HCT116 (cell line): ENCODE measurements at regions not wholly inside any gene's neighbourhood (a gene's known extent, or its start where the extent isn't known, plus 50 kb on each side); places are given as distances from the start of the nearest gene placed in this dataset.

ENCODE experiments used
- ATAC-seq: fragments of 200-7000 bp; cut with Tn5 transposase; 2 replicates; pipeline ENCODE4 v1.9.1; 2020; ENCODE audit warnings: mild to moderate bottlenecking, moderate library complexity
- BruUV-seq: library from RNA; stranded (reverse); fragments of 400-500 nt; replicated peaks from 2 replicates; lab custom pipeline; 2021; lab: Mats Ljungman, UMichigan
- CTCF ChIA-PET: fragments of 300-600 bp; sonication (Branson Sonifier 250); formaldehyde crosslinking; loops from one replicate; lab custom pipeline; 2021; ENCODE audit warnings: antibody characterized with exemption; lab: Charles Lee
- POLR2A ChIA-PET: fragments of 300-600, 350-600 bp; sonication (Branson Sonifier 250); formaldehyde crosslinking; loops from one replicate; lab custom pipeline; 2021; ENCODE audit warnings: antibody characterized with exemption; lab: Charles Lee
- RAD21 ChIA-PET, 2 experiments: fragments of 300-600 bp; sonication (Branson Sonifier 250); formaldehyde crosslinking; loops; one replicate each; lab custom pipeline; 2023; ENCODE audit warnings: low total read pairs in 2 of 2; ENCODE audit not compliant: uncharacterized antibody in 2 of 2, unreplicated experiment in 2 of 2, low non-redundant PET in 1 of 2; lab: Charles Lee
- DNase-seq: peaks from one replicate; pipeline ENCODE4 v3.0.0-alpha.2; 2010; ENCODE audit warnings: low read depth, low spot score
- H2AFZ ChIP-seq: fragments of 200-600 bp; shearing (Covaris generic), sonication (generic); 2 replicates; pipeline ENCODE4 v1.6.1; 2017; ENCODE audit warnings: low read depth, mixed run types, mixed read lengths, antibody characterized with exemption, low read length; ENCODE audit not compliant: poor library complexity, severe bottlenecking
- H3K27ac ChIP-seq: 2 replicates; pipeline ENCODE4 v1.5.1; 2012; ENCODE audit warnings: low read depth, low read length
- H3K27me3 ChIP-seq: fragments of 200-600 bp; sonication (generic); 2 replicates; pipeline ENCODE4 v1.6.1; 2016; ENCODE audit warnings: mixed run types, low read length, mixed read lengths; ENCODE audit not compliant: insufficient read depth
- H3K36me3 ChIP-seq, 2 experiments: fragments of 200-500 bp in 1 of 2; fragments of 200-600 bp in 1 of 2; sonication (Bioruptor generic) in 1 of 2; sonication (generic) in 1 of 2; 2 replicates each; pipeline versions ENCODE4 v1.5.1 to v1.6.1; 2014 to 2016; ENCODE audit warnings: low read length in 2 of 2, inconsistent platforms in 1 of 2, mixed read lengths in 1 of 2, mixed run types in 1 of 2; ENCODE audit not compliant: insufficient read depth in 2 of 2, control insufficient read depth in 1 of 2
- H3K4me1 ChIP-seq, 2 experiments: fragments of 200-600 bp in 1 of 2; sonication (generic) in 1 of 2; 2 replicates each; pipeline versions ENCODE4 v1.5.1 to v1.6.1; 2012 to 2017; ENCODE audit warnings: low read length in 2 of 2, inconsistent platforms in 1 of 2, mild to moderate bottlenecking in 1 of 2, mixed read lengths in 1 of 2, mixed run types in 1 of 2, moderate library complexity in 1 of 2; ENCODE audit not compliant: insufficient read depth in 2 of 2, control insufficient read depth in 1 of 2
- H3K4me2 ChIP-seq: fragments of 200-600 bp; sonication (generic); 2 replicates; pipeline ENCODE4 v1.6.1; 2017; ENCODE audit warnings: mixed run types, low read length, mixed read lengths
- H3K4me3 ChIP-seq, 2 experiments: fragments of 200-600 bp in 1 of 2; sonication (generic) in 1 of 2; replicated peaks in 1 of 2; 2 replicates each; pipeline ENCODE4 v1.5.1; 2011 to 2016; ENCODE audit warnings: low read length in 2 of 2, control low read depth in 1 of 2, low read depth in 1 of 2, mild to moderate bottlenecking in 1 of 2, mixed read lengths in 1 of 2, mixed run types in 1 of 2
- H3K79me2 ChIP-seq: fragments of 200-600 bp; sonication (generic); 2 replicates; pipeline ENCODE4 v1.6.1; 2017; ENCODE audit warnings: mild to moderate bottlenecking, mixed run types, low read length, moderate library complexity, mixed read lengths; ENCODE audit not compliant: insufficient read depth
- H3K9ac ChIP-seq: fragments of 200-600 bp; sonication (generic); 2 replicates; pipeline ENCODE4 v1.6.1; 2016; ENCODE audit warnings: low read length, mixed read lengths
- H3K9me2 ChIP-seq: fragments of 200-600 bp; sonication (generic), shearing (Covaris generic); 2 replicates; pipeline ENCODE4 v1.6.1; 2017; ENCODE audit warnings: mixed run types, mild to moderate bottlenecking, moderate library complexity; ENCODE audit not compliant: insufficient read depth
- H3K9me3 ChIP-seq, 2 experiments: fragments of 200-500 bp in 1 of 2; fragments of 200-600 bp in 1 of 2; sonication (Bioruptor generic) in 1 of 2; sonication (generic) in 1 of 2; 2 replicates each; pipeline ENCODE4 v1.6.1; 2014 to 2017; ENCODE audit warnings: low read length in 2 of 2, mixed read lengths in 2 of 2, inconsistent platforms in 1 of 2, low read depth in 1 of 2, mild to moderate bottlenecking in 1 of 2, mixed run types in 1 of 2, moderate library complexity in 1 of 2; ENCODE audit not compliant: control insufficient read depth in 1 of 2, insufficient read depth in 1 of 2
- H4K20me1 ChIP-seq: fragments of 200-600 bp; sonication (generic), shearing (Covaris generic); 2 replicates; pipeline ENCODE4 v1.6.1; 2017; ENCODE audit warnings: mixed run types, mild to moderate bottlenecking, moderate library complexity; ENCODE audit not compliant: insufficient read depth
- ATF3 ChIP-seq: IDR thresholded peaks from 2 replicates; pipeline ENCODE4 v1.6.1; 2012
- CBX3 ChIP-seq: IDR thresholded peaks from 2 replicates; pipeline ENCODE4 v1.6.1; 2012; ENCODE audit warnings: low read depth
- CEBPB ChIP-seq: IDR thresholded peaks from 2 replicates; pipeline ENCODE4 v1.6.1; 2012; ENCODE audit warnings: low read depth
- CTCF ChIP-seq, 3 experiments: fragments of 200-600 bp in 1 of 3; sonication (generic) in 1 of 3; IDR thresholded peaks in 2 of 3; conservative IDR thresholded peaks in 1 of 3; 2 replicates each; pipeline ENCODE4 v1.5.1; 2012 to 2017; ENCODE audit warnings: low read depth in 2 of 3, low read length in 2 of 3, antibody characterized with exemption in 1 of 3, borderline replicate concordance in 1 of 3, control low read depth in 1 of 3, mild to moderate bottlenecking in 1 of 3, mixed read lengths in 1 of 3, mixed run types in 1 of 3, moderate library complexity in 1 of 3; ENCODE audit not compliant: insufficient read depth in 1 of 3
- EGR1 ChIP-seq: IDR thresholded peaks from 2 replicates; pipeline ENCODE4 v1.6.1; 2012; ENCODE audit warnings: low read depth
- ELF1 ChIP-seq: IDR thresholded peaks from 2 replicates; pipeline ENCODE4 v1.6.1; 2012; ENCODE audit warnings: low read depth, borderline replicate concordance
- EZH2 ChIP-seq: fragments of 200-600 bp; sonication (generic); IDR thresholded peaks from 2 replicates; pipeline ENCODE4 v1.6.1; 2017; ENCODE audit warnings: antibody characterized with exemption, mixed run types
- FOSL1 ChIP-seq: IDR thresholded peaks from 2 replicates; pipeline ENCODE4 v1.6.1; 2012; ENCODE audit warnings: low read depth
- JUND ChIP-seq: IDR thresholded peaks from 2 replicates; pipeline ENCODE4 v1.6.1; 2012
- POLR2AphosphoS5 ChIP-seq: IDR thresholded peaks from 2 replicates; pipeline ENCODE4 v1.6.1; 2011; ENCODE audit warnings: mild to moderate bottlenecking, low read depth, low read length, moderate library complexity
- RAD21 ChIP-seq: IDR thresholded peaks from 2 replicates; pipeline ENCODE4 v1.6.1; 2012; ENCODE audit warnings: low read depth, mild to moderate bottlenecking
- REST ChIP-seq: IDR thresholded peaks from 2 replicates; pipeline ENCODE4 v1.6.1; 2012; ENCODE audit warnings: low read depth
- SIN3A ChIP-seq: IDR thresholded peaks from 2 replicates; pipeline ENCODE4 v1.6.1; 2012; ENCODE audit warnings: low read depth
- SP1 ChIP-seq: IDR thresholded peaks from 2 replicates; pipeline ENCODE4 v1.6.1; 2012; ENCODE audit warnings: low read depth
- SRF ChIP-seq: IDR thresholded peaks from 2 replicates; pipeline ENCODE4 v1.6.1; 2012; ENCODE audit warnings: low read depth
- TCF7L2 ChIP-seq: IDR thresholded peaks from 2 replicates; pipeline ENCODE4 v1.7.0; 2011; ENCODE audit warnings: borderline replicate concordance, inconsistent platforms; ENCODE audit not compliant: insufficient read depth, insufficient read length; ENCODE audit errors: extremely low read depth
- YY1 ChIP-seq: IDR thresholded peaks from 2 replicates; pipeline ENCODE4 v1.6.1; 2011; ENCODE audit warnings: low read length, low read depth, moderate library complexity, mild to moderate bottlenecking; ENCODE audit not compliant: insufficient replicate concordance; ENCODE audit errors: extremely low read depth
- ZFX ChIP-seq: fragments of 450-650 bp; IDR thresholded peaks from 2 replicates; pipeline ENCODE4 v1.6.1; 2017
- ZNF274 ChIP-seq: fragments of 200-500 bp; sonication (Bioruptor generic); IDR thresholded peaks from 2 replicates; pipeline ENCODE4 v1.6.1; 2014; ENCODE audit warnings: mild to moderate bottlenecking, low read depth, low read length, inconsistent platforms
- intact Hi-C: fragments of 100-400 bp; cut with micrococcal nuclease; formaldehyde crosslinking; loops from 2 replicates; pipeline ENCODE4 v1.10.0; 2022

GRCh38 chr10:14389981-14390590 lies 59.4 kb upstream of the FRMD4A start:
- no peak overlapping the region for H3K4me2 ChIP-seq
- H3K4me1 ChIP-seq, result no peaks in the 10 kb centered on the region
- ChIA-PET CTCF (no interaction called here), RAD21 (no interaction called here), POLR2A (no interaction called here)
- no peaks in the 10 kb centered on the region for H4K20me1 ChIP-seq
- no peaks in the 10 kb centered on the region for H3K9me2 ChIP-seq
- no peak for DNase-seq
- H3K27ac ChIP-seq, result no peak overlapping the region
- H3K4me3 ChIP-seq, result no peak overlapping the region
- intact Hi-C loops, result loop anchor here (5.0 to 10.0 kb wide), 2 partner anchors 87 to 435 kb away; no protein-coding TSS in a partner anchor
- H3K27me3 ChIP-seq, result peaks cover 21% of the 10 kb centered on the region
- no peaks in the 10 kb centered on the region for H3K36me3 ChIP-seq
- BruUV-seq, result no TSS peak
- H2AFZ ChIP-seq, result no peak overlapping the region
- no peak for ATAC-seq
- no peaks in the 10 kb centered on the region for H3K9me3 ChIP-seq
- no peak for TF ChIP-seq EGR1
- TF ChIP-seq CTCF (IDR thresholded peaks at IDR 0.05 in 2 of 3, conservative IDR thresholded peaks at IDR 0.05 in 1 of 3; ENCODE audit: borderline replicate concordance in 1 of 3, insufficient read depth in 1 of 3, low read depth in 2 of 3, low read length in 2 of 3), result no peak
- no peak for TF ChIP-seq ELF1
- no peak for TF ChIP-seq TCF7L2
- no peak for TF ChIP-seq JUND
- no peak for TF ChIP-seq CEBPB
- TF ChIP-seq YY1, result no peak
- TF ChIP-seq CBX3, result no peak
- no peak for TF ChIP-seq EZH2
- TF ChIP-seq SRF, result no peak
- no peak for TF ChIP-seq SIN3A
- TF ChIP-seq ATF3, result no peak
- TF ChIP-seq FOSL1, result no peak
- TF ChIP-seq ZNF274, result no peak
- TF ChIP-seq RAD21, result no peak
- TF ChIP-seq REST, result no peak
- TF ChIP-seq SP1, result no peak
- TF ChIP-seq POLR2AphosphoS5, result no peak
- TF ChIP-seq ZFX, result no peak
- H3K79me2 ChIP-seq, result no peaks in the 10 kb centered on the region
- no peak overlapping the region for H3K9ac ChIP-seq
